ENCODE measurements at regions not wholly inside any gene's neighbourhood (a gene's known extent, or its start where the extent isn't known, plus 50 kb on each side); places are given as distances from the start of the nearest gene placed in this dataset.

GRCh38 chrX:128807367-128807766, 715.9 kb downstream of the SMARCA1 start:
- WGBS (ENCODE audit: extremely low coverage, insufficient coverage, insufficient read length): no CpG with 5 or more reads among the region's 3 CpGs
- Histone ChIP-seq H3K79me2 (ENCODE audit: control insufficient read depth, insufficient read depth, low read length, poor library complexity) (no peaks in the 10 kb centered on the region), H2BK5ac (ENCODE audit: low read depth, low read length, poor library complexity) (no peak overlapping the region), H2BK12ac (ENCODE audit: low read length) (no peak overlapping the region), H3K9me3 (ENCODE audit: insufficient read depth, low read depth, low read length) (no peaks in the 10 kb centered on the region), H3K79me1 (ENCODE audit: low read length) (no peaks in the 10 kb centered on the region), H3K18ac (ENCODE audit: low read length) (no peak overlapping the region), H3K4ac (ENCODE audit: low read depth, low read length) (no peak overlapping the region), H4K8ac (ENCODE audit: low read depth, low read length) (no peak overlapping the region), H2AK5ac (ENCODE audit: low read length) (no peak overlapping the region), H3K27ac (ENCODE audit: low read depth, low read length) (no peak overlapping the region), H3K36me3 (ENCODE audit: control insufficient read depth in 1 of 2, insufficient read depth in 2 of 2, low read length in 2 of 2) (no peaks in the 10 kb centered on the region), H3K23ac (ENCODE audit: low read length) (no peak overlapping the region), H2AFZ (ENCODE audit: insufficient read depth, low read length, poor library complexity) (no peak overlapping the region), H4K12ac (ENCODE audit: low read depth, low read length) (no peak overlapping the region), H4K91ac (ENCODE audit: low read depth, low read length) (no peak overlapping the region), H3K4me2 (ENCODE audit: low read length) (no peak overlapping the region), H3K4me3 (ENCODE audit: low read depth, low read length) (no peak overlapping the region), H2BK120ac (ENCODE audit: insufficient read depth, low read length, poor library complexity) (no peak overlapping the region), H3K9ac (ENCODE audit: low read length) (no peak overlapping the region), H3K27me3 (ENCODE audit: insufficient read depth, low read length) (no peaks in the 10 kb centered on the region), H3K14ac (ENCODE audit: low read length) (no peak overlapping the region), H3K4me1 (ENCODE audit: control insufficient read depth in 1 of 2, insufficient read depth in 2 of 2, low read length in 2 of 2) (no peaks in the 10 kb centered on the region)
- DNase-seq: no peak

GRCh38 chrX:128805236-128805635, 718.1 kb downstream of the SMARCA1 start:
- Histone ChIP-seq H3K4ac (ENCODE audit: low read depth, low read length) (no peak overlapping the region), H3K9ac (ENCODE audit: low read length) (no peak overlapping the region), H2AFZ (ENCODE audit: insufficient read depth, low read length, poor library complexity) (no peak overlapping the region), H4K8ac (ENCODE audit: low read depth, low read length) (no peak overlapping the region), H3K23ac (ENCODE audit: low read length) (no peak overlapping the region), H2BK5ac (ENCODE audit: low read depth, low read length, poor library complexity) (no peak overlapping the region), H3K79me1 (ENCODE audit: low read length) (no peaks in the 10 kb centered on the region), H3K79me2 (ENCODE audit: control insufficient read depth, insufficient read depth, low read length, poor library complexity) (no peaks in the 10 kb centered on the region), H3K27ac (ENCODE audit: low read depth, low read length) (no peak overlapping the region), H3K36me3 (ENCODE audit: control insufficient read depth in 1 of 2, insufficient read depth in 2 of 2, low read length in 2 of 2) (no peaks in the 10 kb centered on the region), H2BK120ac (ENCODE audit: insufficient read depth, low read length, poor library complexity) (no peak overlapping the region), H3K4me3 (ENCODE audit: low read depth, low read length) (no peak overlapping the region), H3K4me2 (ENCODE audit: low read length) (no peak overlapping the region), H3K27me3 (ENCODE audit: insufficient read depth, low read length) (no peaks in the 10 kb centered on the region), H3K9me3 (ENCODE audit: insufficient read depth, low read depth, low read length) (no peaks in the 10 kb centered on the region), H2AK5ac (ENCODE audit: low read length) (no peak overlapping the region), H2BK12ac (ENCODE audit: low read length) (no peak overlapping the region), H3K14ac (ENCODE audit: low read length) (no peak overlapping the region), H3K18ac (ENCODE audit: low read length) (no peak overlapping the region), H4K12ac (ENCODE audit: low read depth, low read length) (no peak overlapping the region), H3K4me1 (ENCODE audit: control insufficient read depth in 1 of 2, insufficient read depth in 2 of 2, low read length in 2 of 2) (no peaks in the 10 kb centered on the region), H4K91ac (ENCODE audit: low read depth, low read length) (no peak overlapping the region)
- peak in 1 of 2 donors; percentile 46 for DNase-seq
- WGBS (ENCODE audit: extremely low coverage, insufficient coverage, insufficient read length): no CpG with 5 or more reads among the region's 2 CpGs

GRCh38 chrX:128804828-128805227, 718.5 kb downstream of the SMARCA1 start:
- peak in 1 of 2 donors; percentile 16 for DNase-seq

GRCh38 chrX:128800138-128800537, 723.2 kb downstream of the SMARCA1 start:
- no peak overlapping the region for H4K12ac ChIP-seq (ENCODE audit: low read depth, low read length)
- no peaks in the 10 kb centered on the region for H3K9me3 ChIP-seq (ENCODE audit: insufficient read depth, low read depth, low read length)
- H4K91ac ChIP-seq (ENCODE audit: low read depth, low read length): no peak overlapping the region
- no peak overlapping the region for H3K9ac ChIP-seq (ENCODE audit: low read length)
- H3K27ac ChIP-seq (ENCODE audit: low read depth, low read length): no peak overlapping the region
- H4K8ac ChIP-seq (ENCODE audit: low read depth, low read length): no peak overlapping the region
- H3K14ac ChIP-seq (ENCODE audit: low read length): no peak overlapping the region
- H3K23ac ChIP-seq (ENCODE audit: low read length): no peak overlapping the region
- H2BK120ac ChIP-seq (ENCODE audit: insufficient read depth, low read length, poor library complexity): no peak overlapping the region
- H3K4me1 ChIP-seq (ENCODE audit: control insufficient read depth in 1 of 2, insufficient read depth in 2 of 2, low read length in 2 of 2): no peaks in the 10 kb centered on the region
- no peak overlapping the region for H3K18ac ChIP-seq (ENCODE audit: low read length)
- H3K4me2 ChIP-seq (ENCODE audit: low read length): no peak overlapping the region
- H2BK12ac ChIP-seq (ENCODE audit: low read length): no peak overlapping the region
- H3K79me2 ChIP-seq (ENCODE audit: control insufficient read depth, insufficient read depth, low read length, poor library complexity): no peaks in the 10 kb centered on the region
- no peak overlapping the region for H3K4me3 ChIP-seq (ENCODE audit: low read depth, low read length)
- H2AFZ ChIP-seq (ENCODE audit: insufficient read depth, low read length, poor library complexity): no peak overlapping the region
- H3K4ac ChIP-seq (ENCODE audit: low read depth, low read length): no peak overlapping the region
- no peaks in the 10 kb centered on the region for H3K27me3 ChIP-seq (ENCODE audit: insufficient read depth, low read length)
- H2BK5ac ChIP-seq (ENCODE audit: low read depth, low read length, poor library complexity): no peak overlapping the region
- no peaks in the 10 kb centered on the region for H3K36me3 ChIP-seq (ENCODE audit: control insufficient read depth in 1 of 2, insufficient read depth in 2 of 2, low read length in 2 of 2)
- no peak for DNase-seq
- WGBS (ENCODE audit: extremely low coverage, insufficient coverage, insufficient read length): no CpG with 5 or more reads among the region's 2 CpGs
- H3K79me1 ChIP-seq (ENCODE audit: low read length): no peaks in the 10 kb centered on the region
- no peak overlapping the region for H2AK5ac ChIP-seq (ENCODE audit: low read length)

More at GRCh38 chrX:128804828-128805227, 718.5 kb downstream of the SMARCA1 start:
- H3K4me3 ChIP-seq (ENCODE audit: low read depth, low read length): no peak overlapping the region
- H3K36me3 ChIP-seq (ENCODE audit: control insufficient read depth in 1 of 2, insufficient read depth in 2 of 2, low read length in 2 of 2): no peaks in the 10 kb centered on the region
- no peaks in the 10 kb centered on the region for H3K9me3 ChIP-seq (ENCODE audit: insufficient read depth, low read depth, low read length)
- H3K4ac ChIP-seq (ENCODE audit: low read depth, low read length): no peak overlapping the region
- H3K9ac ChIP-seq (ENCODE audit: low read length): no peak overlapping the region
- no peaks in the 10 kb centered on the region for H3K27me3 ChIP-seq (ENCODE audit: insufficient read depth, low read length)
- H2AFZ ChIP-seq (ENCODE audit: insufficient read depth, low read length, poor library complexity): no peak overlapping the region
- H2BK12ac ChIP-seq (ENCODE audit: low read length): no peak overlapping the region
- H2BK120ac ChIP-seq (ENCODE audit: insufficient read depth, low read length, poor library complexity): no peak overlapping the region
- no peak overlapping the region for H3K4me2 ChIP-seq (ENCODE audit: low read length)
- H3K4me1 ChIP-seq (ENCODE audit: control insufficient read depth in 1 of 2, insufficient read depth in 2 of 2, low read length in 2 of 2): no peaks in the 10 kb centered on the region
- H3K79me1 ChIP-seq (ENCODE audit: low read length): no peaks in the 10 kb centered on the region
- H2AK5ac ChIP-seq (ENCODE audit: low read length): no peak overlapping the region
- H3K23ac ChIP-seq (ENCODE audit: low read length): no peak overlapping the region
- no peak overlapping the region for H4K12ac ChIP-seq (ENCODE audit: low read depth, low read length)
- no CpG with 5 or more reads among the region's 2 CpGs for WGBS (ENCODE audit: extremely low coverage, insufficient coverage, insufficient read length)
- H3K79me2 ChIP-seq (ENCODE audit: control insufficient read depth, insufficient read depth, low read length, poor library complexity): no peaks in the 10 kb centered on the region
- no peak overlapping the region for H3K27ac ChIP-seq (ENCODE audit: low read depth, low read length)
- no peak overlapping the region for H3K14ac ChIP-seq (ENCODE audit: low read length)
- no peak overlapping the region for H4K8ac ChIP-seq (ENCODE audit: low read depth, low read length)
- no peak overlapping the region for H2BK5ac ChIP-seq (ENCODE audit: low read depth, low read length, poor library complexity)
- no peak overlapping the region for H3K18ac ChIP-seq (ENCODE audit: low read length)
- no peak overlapping the region for H4K91ac ChIP-seq (ENCODE audit: low read depth, low read length)
